Stimulated activated CD4-positive, alpha-beta T cell treated with anti-CD3 and anti-CD28 coated beads, Interleukin-1b, Interleukin-23, amount 100 ng/mL, for 48 hours (primary cell): ENCODE measurements at regions not wholly inside any gene's neighbourhood (a gene's known extent, or its start where the extent isn't known, plus 50 kb on each side); places are given as distances from the start of the nearest gene placed in this dataset.

Experiments used
- DNase-seq: peaks from one replicate; pipeline ENCODE4 v3.0.0-alpha.2; 2020

DNA sequence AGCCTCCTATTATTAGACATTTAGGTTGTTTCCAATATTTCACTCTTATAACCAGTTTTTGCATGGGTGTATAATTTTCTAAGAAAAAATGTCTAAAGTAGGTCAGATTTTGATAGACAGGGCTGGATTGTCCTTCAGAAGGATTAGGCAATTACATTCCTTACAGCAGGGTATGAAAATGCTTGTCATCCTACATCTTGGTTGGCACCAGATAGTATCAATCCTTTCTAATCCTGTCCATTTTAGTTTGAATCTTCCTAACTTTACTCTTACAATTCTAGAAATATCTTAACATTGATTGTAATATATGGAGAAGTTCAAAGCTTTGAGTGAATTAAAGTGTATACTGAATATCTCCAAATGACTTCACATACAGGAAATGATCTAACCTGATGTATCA is 63.0 kb upstream of the ZBED5 start:
- no peak for DNase-seq

GRCh38 chr11:10920205-10920604 is 62.4 kb upstream of the ZBED5 start:
- DNase-seq: no peak

- no peak for DNase-seq
These were observed 60.8 kb upstream of the ZBED5 start for GRCh38 chr11:10918698-10919097.

- DNase-seq: no peak
These were observed 60.4 kb upstream of the ZBED5 start for GRCh38 chr11:10918275-10918674.

GRCh38 chr11:10917802-10918201 is 59.9 kb upstream of the ZBED5 start:
- no peak for DNase-seq

DNA sequence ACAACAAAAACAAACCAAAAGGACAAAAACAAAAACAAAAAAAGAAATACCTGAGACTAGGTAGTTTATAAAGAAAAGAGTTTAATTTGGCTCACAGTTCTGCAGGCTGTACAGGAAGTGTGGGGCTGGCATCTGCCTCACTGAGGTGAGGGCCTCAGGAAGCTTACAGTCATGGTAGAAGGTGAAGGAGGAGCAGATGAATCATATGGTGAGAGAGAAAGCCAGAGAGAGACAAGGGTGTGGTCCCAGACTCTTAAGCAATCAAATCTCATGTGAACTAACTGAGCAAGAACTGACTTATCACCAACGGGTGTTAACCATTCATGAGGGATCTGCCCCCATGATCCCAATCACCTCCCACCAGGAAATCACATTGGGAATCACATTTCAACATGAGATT is 58.8 kb upstream of the ZBED5 start:
- no peak for DNase-seq

- no peak for DNase-seq
These were observed 56.2 kb upstream of the ZBED5 start for GRCh38 chr11:10914050-10914449.

GRCh38 chr11:10913075-10913474 is 55.2 kb upstream of the ZBED5 start:
- no peak for DNase-seq

DNA sequence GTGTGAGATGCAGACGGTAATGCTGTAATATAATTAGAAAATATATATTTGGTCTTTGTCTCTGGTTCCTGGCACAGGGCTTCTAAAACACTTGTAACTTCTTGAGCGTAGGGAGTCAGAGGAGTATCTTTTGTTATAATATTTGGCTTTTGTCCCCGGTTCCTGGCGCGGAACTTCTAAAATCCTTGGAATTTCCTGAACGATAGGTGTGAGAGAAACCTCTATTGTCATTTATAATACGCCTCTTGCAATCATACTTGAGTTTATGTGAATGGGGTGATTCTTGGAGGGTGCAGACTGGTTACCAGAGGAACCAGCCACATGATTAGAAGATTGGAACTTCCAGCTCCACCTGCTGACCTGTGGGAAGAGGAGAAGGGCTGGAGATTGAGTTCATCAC is 54.1 kb upstream of the ZBED5 start:
- DNase-seq: no peak

DNA sequence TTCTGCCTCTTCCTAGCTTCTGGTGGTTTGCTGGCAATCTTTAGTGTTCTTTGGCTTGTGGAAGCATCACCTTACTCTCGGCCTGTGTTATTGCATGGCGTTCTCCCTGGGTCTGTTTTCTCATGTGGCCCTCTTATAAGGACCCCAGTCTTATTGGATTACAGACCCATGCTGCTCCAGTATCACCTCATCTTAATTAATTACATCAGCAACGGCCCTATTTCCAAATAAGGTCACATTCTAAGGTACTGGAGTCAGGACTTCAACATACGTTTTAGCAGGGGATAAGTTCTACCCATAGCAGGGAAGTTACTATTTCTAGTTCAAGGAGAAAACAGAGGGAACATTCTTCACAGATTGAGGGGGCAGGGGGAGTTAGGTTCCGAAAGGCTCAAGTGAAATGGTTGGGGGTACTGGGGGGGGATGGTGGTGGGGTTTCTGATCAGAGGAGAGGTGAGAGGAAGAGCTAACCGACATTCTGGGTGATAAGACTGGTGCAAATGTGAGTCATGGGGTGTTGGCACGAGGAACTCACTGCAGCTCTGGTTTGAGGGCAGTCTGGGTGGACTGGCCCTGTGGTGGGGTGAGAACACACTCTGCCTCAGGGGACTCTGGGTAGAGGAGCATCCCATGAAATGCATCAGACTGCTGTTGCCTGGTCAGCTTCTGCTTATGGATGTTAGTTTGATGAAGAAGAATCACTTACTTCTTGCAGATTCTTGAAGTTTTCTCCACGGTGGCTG is 51.5 kb upstream of the ZBED5 start:
- DNase-seq: no peak

- DNase-seq: no peak
These were observed 50.5 kb upstream of the ZBED5 start for GRCh38 chr11:10908215-10908951.
